Neutrophil (primary cell): ENCODE measurements at regions not wholly inside any gene's neighbourhood (a gene's known extent, or its start where the extent isn't known, plus 50 kb on each side); places are given as distances from the start of the nearest gene placed in this dataset.
A peak's percentile ranks its signal among the peaks of the same experiment; 100 is the strongest.

Source experiments
- H3K27ac ChIP-seq: fragments of 200-600 bp; sonication (generic); 2 replicates; pipeline ENCODE4 v1.5.1; 2016; ENCODE audit warnings: mild to moderate bottlenecking, moderate library complexity
- H3K27me3 ChIP-seq: fragments of 200-600 bp; sonication (generic); 2 replicates; pipeline ENCODE4 v1.6.0; 2016; ENCODE audit warnings: mild to moderate bottlenecking
- H3K36me3 ChIP-seq: fragments of 200-600 bp; sonication (generic); 2 replicates; pipeline ENCODE4 v1.5.1; 2017
- H3K4me1 ChIP-seq, 2 experiments: fragments of 200-600 bp in 1 of 2; sonication (generic) in 1 of 2; 1 replicate in 1 of 2; 2 replicates in 1 of 2; pipeline versions ENCODE4 v1.5.1 to v1.6.1; 2013 to 2016; ENCODE audit warnings: low read depth in 1 of 2, low read length in 1 of 2, mild to moderate bottlenecking in 1 of 2, moderate library complexity in 1 of 2; ENCODE audit not compliant: control insufficient read depth in 1 of 2, insufficient read depth in 1 of 2
- H3K4me3 ChIP-seq, 2 experiments: fragments of 200-600 bp in 1 of 2; sonication (generic) in 1 of 2; 1 replicate in 1 of 2; 2 replicates in 1 of 2; pipeline ENCODE4 v1.5.1; 2013 to 2016; ENCODE audit warnings: low read depth in 1 of 2, low read length in 1 of 2, mild to moderate bottlenecking in 1 of 2, moderate library complexity in 1 of 2
- H3K9me3 ChIP-seq: fragments of 200-600 bp; sonication (generic); 2 replicates; pipeline ENCODE4 v1.5.1; 2016
- CTCF ChIP-seq: fragments of 200-600 bp; sonication (generic); IDR thresholded peaks from 2 replicates; pipeline ENCODE4 v1.5.1; 2016; ENCODE audit warnings: antibody characterized with exemption

GRCh38 chr11:16604794-16605388 is 133.6 kb upstream of the C11orf58 start:
- no peak overlapping the region for H3K27ac ChIP-seq
- H3K9me3 ChIP-seq, result no peaks in the 10 kb centered on the region
- peak overlapping the region; percentile 57 for H3K4me3 ChIP-seq

GRCh38 chr11:16603890-16604793 is 134.3 kb upstream of the C11orf58 start:
- H3K4me3 ChIP-seq, result peak overlapping the region; percentile 57
- H3K36me3 ChIP-seq, result no peaks in the 10 kb centered on the region
- no peak overlapping the region for H3K27ac ChIP-seq
- H3K9me3 ChIP-seq, result no peaks in the 10 kb centered on the region
- no peak for TF ChIP-seq CTCF
- peaks cover 100% of the 10 kb centered on the region for H3K27me3 ChIP-seq
- H3K4me1 ChIP-seq, result peaks cover 32 to 38% of the 10 kb centered on the region in 2 experiments

More at GRCh38 chr11:16604794-16605388, 133.6 kb upstream of the C11orf58 start:
- Histone ChIP-seq H3K27me3 (peaks cover 100% of the 10 kb centered on the region), H3K36me3 (no peaks in the 10 kb centered on the region), H3K4me1 (peaks cover 32 to 38% of the 10 kb centered on the region in 2 experiments)
- no peak for TF ChIP-seq CTCF

- Histone ChIP-seq H3K27ac (no peak overlapping the region), H3K36me3 (no peaks in the 10 kb centered on the region), H3K4me1 (peaks cover 32 to 38% of the 10 kb centered on the region in 2 experiments), H3K4me3 (no peak overlapping the region), H3K9me3 (no peaks in the 10 kb centered on the region), H3K27me3 (peaks cover 100% of the 10 kb centered on the region)
- TF ChIP-seq CTCF, result no peak
These were observed 135.2 kb upstream of the C11orf58 start for GRCh38 chr11:16603245-16603644.

GRCh38 chr11:16598906-16599305 is 139.5 kb upstream of the C11orf58 start:
- Histone ChIP-seq H3K4me3 (no peak overlapping the region), H3K4me1 (no peaks in the 10 kb centered on the region), H3K36me3 (no peaks in the 10 kb centered on the region), H3K27ac (no peak overlapping the region), H3K9me3 (no peaks in the 10 kb centered on the region), H3K27me3 (peaks cover 73% of the 10 kb centered on the region)
- no peak for TF ChIP-seq CTCF

- H3K36me3 ChIP-seq, result no peaks in the 10 kb centered on the region
- H3K27ac ChIP-seq, result no peak overlapping the region
- H3K4me3 ChIP-seq, result no peak overlapping the region
- H3K4me1 ChIP-seq, result no peaks in the 10 kb centered on the region
- no peak for TF ChIP-seq CTCF
- H3K27me3 ChIP-seq, result peaks cover 64% of the 10 kb centered on the region
- no peaks in the 10 kb centered on the region for H3K9me3 ChIP-seq
These were observed 140.4 kb upstream of the C11orf58 start for GRCh38 chr11:16598032-16598431.
